CD14-positive monocyte (primary cell): ENCODE measurements at regions not wholly inside any gene's neighbourhood (a gene's known extent, or its start where the extent isn't known, plus 50 kb on each side); places are given as distances from the start of the nearest gene placed in this dataset.

ENCODE experiments used
- DNase-seq, 3 donors: peaks; one replicate each; pipeline ENCODE4 v3.0.0-alpha.2; 2011 to 2022
- H2AFZ ChIP-seq: 2 replicates; pipeline ENCODE4 v1.6.0; 2012; ENCODE audit warnings: mild to moderate bottlenecking, low read depth, low read length, inconsistent platforms; ENCODE audit not compliant: insufficient read depth, poor library complexity, severe bottlenecking
- H3K27ac ChIP-seq, 2 donors: 1 replicate in 1 of 2; 2 replicates in 1 of 2; pipeline ENCODE4 v1.5.1; 2012 to 2013; ENCODE audit warnings: low read length in 2 of 2, control low read depth in 1 of 2, inconsistent platforms in 1 of 2, low read depth in 1 of 2, mild to moderate bottlenecking in 1 of 2
- H3K27me3 ChIP-seq, 2 donors: one replicate each; pipeline versions ENCODE4 v1.6.0 to v1.6.1; 2011 to 2013; ENCODE audit warnings: low read length in 2 of 2; ENCODE audit not compliant: control insufficient read depth in 2 of 2, insufficient read depth in 2 of 2
- H3K36me3 ChIP-seq, 2 donors: replicated peaks in 1 of 2; 1 replicate in 1 of 2; 2 replicates in 1 of 2; pipeline versions ENCODE4 v1.5.1 to v1.6.1; 2012 to 2013; ENCODE audit warnings: low read length in 2 of 2, control low read depth in 1 of 2, inconsistent platforms in 1 of 2, mild to moderate bottlenecking in 1 of 2; ENCODE audit not compliant: insufficient read depth in 2 of 2, control insufficient read depth in 1 of 2
- H3K4me1 ChIP-seq, 2 donors: 1 replicate in 1 of 2; 2 replicates in 1 of 2; pipeline versions ENCODE4 v1.5.1 to v1.6.1; 2012 to 2013; ENCODE audit warnings: low read length in 2 of 2, control low read depth in 1 of 2, inconsistent platforms in 1 of 2, mild to moderate bottlenecking in 1 of 2, moderate library complexity in 1 of 2; ENCODE audit not compliant: insufficient read depth in 2 of 2, control insufficient read depth in 1 of 2
- H3K4me2 ChIP-seq: replicated peaks from 2 replicates; pipeline ENCODE3; 2012; ENCODE audit warnings: low read length, moderate library complexity, mild to moderate bottlenecking; ENCODE audit not compliant: poor library complexity, severe bottlenecking; ENCODE audit errors: extremely low read depth
- H3K4me3 ChIP-seq, 3 experiments: fragments of 200-600 bp in 1 of 3; sonication (generic) in 1 of 3; replicated peaks in 1 of 3; 1 replicate in 2 of 3; 2 replicates in 1 of 3; pipeline ENCODE4 v1.5.1; 2011 to 2013; ENCODE audit warnings: low read length in 3 of 3, mild to moderate bottlenecking in 3 of 3, control low read depth in 2 of 3, low read depth in 2 of 3, inconsistent platforms in 1 of 3, moderate library complexity in 1 of 3
- H3K79me2 ChIP-seq: 2 replicates; pipeline ENCODE4 v1.6.0; 2012; ENCODE audit warnings: mild to moderate bottlenecking, control low read depth, inconsistent platforms, low read length, moderate library complexity; ENCODE audit not compliant: insufficient read depth
- H3K9ac ChIP-seq: 2 replicates; pipeline ENCODE4 v1.6.0; 2017; ENCODE audit warnings: low read length, mild to moderate bottlenecking; ENCODE audit not compliant: insufficient read depth, poor library complexity, severe bottlenecking
- H3K9me3 ChIP-seq, 2 donors: replicated peaks in 1 of 2; 1 replicate in 1 of 2; 2 replicates in 1 of 2; pipeline versions ENCODE4 v1.5.1 to v1.6.1; 2012 to 2013; ENCODE audit warnings: low read length in 2 of 2, control low read depth in 1 of 2; ENCODE audit not compliant: control insufficient read depth in 1 of 2, insufficient read depth in 1 of 2
- H4K20me1 ChIP-seq: 2 replicates; pipeline ENCODE4 v1.6.0; 2012; ENCODE audit warnings: mild to moderate bottlenecking, low read length, control low read depth, moderate library complexity; ENCODE audit not compliant: insufficient read depth
- H3K27ac Mint-ChIP-seq, 7 donors: one replicate each; pipeline ENCODE4 v1.8.0; 2020; ENCODE audit warnings: mild to moderate bottlenecking in 7 of 7, mixed read lengths in 7 of 7, moderate library complexity in 6 of 7, inconsistent platforms in 2 of 7
- H3K27me3 Mint-ChIP-seq, 3 donors: one replicate each; pipeline ENCODE4 v1.8.0; 2021 to 2022; ENCODE audit warnings: low read depth in 3 of 3, mild to moderate bottlenecking in 3 of 3, mixed read lengths in 3 of 3, moderate library complexity in 3 of 3, inconsistent platforms in 1 of 3
- H3K36me3 Mint-ChIP-seq, 2 donors: one replicate each; pipeline ENCODE4 v1.8.0; 2020; ENCODE audit warnings: mixed read lengths in 2 of 2, inconsistent platforms in 1 of 2, mild to moderate bottlenecking in 1 of 2
- H3K4me1 Mint-ChIP-seq: one replicate; pipeline ENCODE4 v1.8.0; 2020; ENCODE audit warnings: mild to moderate bottlenecking, mixed read lengths
- H3K4me3 Mint-ChIP-seq, 2 donors: one replicate each; pipeline ENCODE4 v1.8.0; 2020; ENCODE audit warnings: mild to moderate bottlenecking in 2 of 2, mixed read lengths in 2 of 2, moderate library complexity in 1 of 2
- H3K9me3 Mint-ChIP-seq, 7 donors: one replicate each; pipeline ENCODE4 v1.8.0; 2020 to 2022; ENCODE audit warnings: mixed read lengths in 7 of 7, mild to moderate bottlenecking in 6 of 7, moderate library complexity in 6 of 7, inconsistent platforms in 2 of 7
- WGBS: methylation state at CpG from one replicate; pipeline ENCODE4 v1.1.5; 2013; ENCODE audit warnings: missing lambda C conversion rate; ENCODE audit not compliant: insufficient coverage; 5-methylcytosine and 5-hydroxymethylcytosine counted together
- intact Hi-C, 2 donors: fragments of 100-400 bp; cut with micrococcal nuclease; formaldehyde crosslinking; loops; one replicate each; pipeline versions ENCODE4 v1.15.0 to v1.15.1; 2023
- TF ChIP-seq, protein P1 (sequence below): fragments of 200-600 bp; IDR thresholded peaks from one replicate; pipeline ENCODE4 v1.8.0; 2022; ENCODE audit warnings: antibody characterized with exemption, mild to moderate bottlenecking

DNA sequence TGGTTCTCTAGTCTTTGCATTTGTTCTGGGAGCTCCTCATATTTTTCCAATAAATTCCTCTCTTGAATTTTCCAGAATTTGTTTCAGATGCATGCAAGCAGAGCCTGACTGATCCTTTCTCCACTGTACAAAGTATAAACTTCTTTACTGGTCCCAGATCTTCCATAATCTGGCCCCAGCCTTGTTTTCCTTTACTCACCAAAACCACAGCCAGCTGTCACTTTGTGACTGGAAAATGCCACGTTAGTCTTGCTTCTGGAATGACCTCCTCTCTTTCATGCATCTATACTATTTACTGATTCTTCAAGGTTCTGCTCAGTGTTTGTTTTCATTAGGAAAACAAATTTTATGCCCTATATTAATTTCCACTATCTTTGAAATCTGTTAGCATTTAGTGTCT, 60.4 kb upstream of the SPPL2A start:
- no peak overlapping the region for H3K9ac ChIP-seq
- H3K9me3 ChIP-seq, result no peaks in the 10 kb centered on the region
- no peak overlapping the region for H3K27ac ChIP-seq
- Mint-ChIP-seq H3K27me3 (peaks cover 0 to 2% (median 2%) of the 10 kb centered on the region in 3 donors), H3K27ac (peak overlapping the region in 1 of 7 donors; percentile 19), H3K4me3 (no peak overlapping the region), H3K4me1 (peaks cover 3% of the 10 kb centered on the region), H3K9me3 (no peaks in the 10 kb centered on the region), H3K36me3 (no peaks in the 10 kb centered on the region)
- WGBS, result no CpG with 5 or more reads among the region's 1 CpG
- H3K79me2 ChIP-seq, result no peaks in the 10 kb centered on the region
- TF ChIP-seq, protein P1, sequence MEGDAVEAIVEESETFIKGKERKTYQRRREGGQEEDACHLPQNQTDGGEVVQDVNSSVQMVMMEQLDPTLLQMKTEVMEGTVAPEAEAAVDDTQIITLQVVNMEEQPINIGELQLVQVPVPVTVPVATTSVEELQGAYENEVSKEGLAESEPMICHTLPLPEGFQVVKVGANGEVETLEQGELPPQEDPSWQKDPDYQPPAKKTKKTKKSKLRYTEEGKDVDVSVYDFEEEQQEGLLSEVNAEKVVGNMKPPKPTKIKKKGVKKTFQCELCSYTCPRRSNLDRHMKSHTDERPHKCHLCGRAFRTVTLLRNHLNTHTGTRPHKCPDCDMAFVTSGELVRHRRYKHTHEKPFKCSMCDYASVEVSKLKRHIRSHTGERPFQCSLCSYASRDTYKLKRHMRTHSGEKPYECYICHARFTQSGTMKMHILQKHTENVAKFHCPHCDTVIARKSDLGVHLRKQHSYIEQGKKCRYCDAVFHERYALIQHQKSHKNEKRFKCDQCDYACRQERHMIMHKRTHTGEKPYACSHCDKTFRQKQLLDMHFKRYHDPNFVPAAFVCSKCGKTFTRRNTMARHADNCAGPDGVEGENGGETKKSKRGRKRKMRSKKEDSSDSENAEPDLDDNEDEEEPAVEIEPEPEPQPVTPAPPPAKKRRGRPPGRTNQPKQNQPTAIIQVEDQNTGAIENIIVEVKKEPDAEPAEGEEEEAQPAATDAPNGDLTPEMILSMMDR, result no peak
- no peak overlapping the region for H3K4me3 ChIP-seq
- H3K4me2 ChIP-seq, result no peak overlapping the region
- peaks cover 0 to 2% of the 10 kb centered on the region in 2 donors for H3K27me3 ChIP-seq
- intact Hi-C loops, result no loop called here
- H4K20me1 ChIP-seq, result no peaks in the 10 kb centered on the region
- H3K36me3 ChIP-seq, result no peaks in the 10 kb centered on the region
- DNase-seq, result no peak
- no peak overlapping the region for H2AFZ ChIP-seq
- H3K4me1 ChIP-seq, result no peaks in the 10 kb centered on the region

GRCh38 chr15:50824514-50824913, 59.0 kb upstream of the SPPL2A start:
- peaks cover 0 to 2% (median 2%) of the 10 kb centered on the region in 3 donors for H3K27me3 Mint-ChIP-seq
- Histone ChIP-seq H2AFZ (no peak overlapping the region), H3K4me3 (no peak overlapping the region), H3K27me3 (peaks cover 0 to 2% of the 10 kb centered on the region in 2 donors), H4K20me1 (no peaks in the 10 kb centered on the region), H3K9me3 (no peaks in the 10 kb centered on the region), H3K9ac (no peak overlapping the region), H3K4me1 (no peaks in the 10 kb centered on the region), H3K79me2 (no peaks in the 10 kb centered on the region), H3K27ac (no peak overlapping the region), H3K4me2 (no peak overlapping the region), H3K36me3 (no peaks in the 10 kb centered on the region)
- WGBS, result no CpG with 5 or more reads among the region's 2 CpGs
- H3K27ac Mint-ChIP-seq, result no peak overlapping the region
- no peaks in the 10 kb centered on the region for H3K36me3 Mint-ChIP-seq
- TF ChIP-seq, protein P1, result no peak
- peaks cover 3% of the 10 kb centered on the region for H3K4me1 Mint-ChIP-seq
- no peak for DNase-seq
- H3K9me3 Mint-ChIP-seq, result no peaks in the 10 kb centered on the region
- intact Hi-C loops, result no loop called here
- H3K4me3 Mint-ChIP-seq, result no peak overlapping the region
